Fibroblast of skin of back (primary cell): ENCODE measurements at regions not wholly inside any gene's neighbourhood (a gene's known extent, or its start where the extent isn't known, plus 50 kb on each side); places are given as distances from the start of the nearest gene placed in this dataset.

Source experiments
- DNase-seq: peaks from one replicate; pipeline ENCODE4 v3.0.0-alpha.2; 2013

GRCh38 chr13:31048521-31048920 lies 113.2 kb downstream of the HSPH1 start:
- DNase-seq: no peak

- no peak for DNase-seq
Observed at GRCh38 chr13:31046711-31047279, 114.3 kb downstream of the TEX26 start.

DNA sequence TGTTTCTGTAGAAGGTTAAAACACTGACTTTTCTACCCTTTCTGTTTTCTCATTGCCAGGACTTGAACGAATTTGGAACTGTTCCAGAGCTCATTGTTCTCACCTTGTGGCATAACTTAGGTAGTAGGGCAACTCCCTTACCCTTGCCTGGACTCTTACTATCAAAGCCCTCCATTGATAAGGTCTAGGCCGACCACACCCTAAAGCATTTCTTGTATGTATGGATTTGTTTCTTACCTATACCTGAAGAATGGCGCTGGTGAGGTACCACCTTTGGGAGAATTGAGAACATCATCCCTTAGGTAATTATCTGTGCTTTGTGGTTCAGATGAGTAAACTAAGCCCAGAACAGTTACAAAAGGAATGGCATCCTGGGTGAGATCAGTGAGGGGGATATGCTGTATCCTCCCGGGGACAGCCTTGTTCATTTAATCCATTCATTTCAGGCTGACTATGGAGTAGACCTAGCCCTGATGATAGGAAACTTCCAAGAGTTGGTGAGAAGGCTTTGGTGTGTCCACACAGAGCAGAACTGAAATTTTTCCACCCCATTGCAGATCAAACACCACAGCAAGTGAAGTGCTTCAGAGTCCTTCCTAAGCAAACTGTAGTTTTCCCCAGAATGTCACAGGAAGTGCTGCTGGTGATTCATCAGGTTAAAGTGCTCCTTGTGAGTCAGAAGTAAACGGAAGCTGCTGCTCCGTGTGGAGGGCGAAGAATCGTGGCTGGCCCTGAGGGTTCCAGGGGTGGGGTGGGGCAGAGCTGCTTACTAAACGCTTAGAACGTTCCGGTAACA lies 113.0 kb downstream of the TEX26 start:
- DNase-seq: peak; percentile 95

DNA sequence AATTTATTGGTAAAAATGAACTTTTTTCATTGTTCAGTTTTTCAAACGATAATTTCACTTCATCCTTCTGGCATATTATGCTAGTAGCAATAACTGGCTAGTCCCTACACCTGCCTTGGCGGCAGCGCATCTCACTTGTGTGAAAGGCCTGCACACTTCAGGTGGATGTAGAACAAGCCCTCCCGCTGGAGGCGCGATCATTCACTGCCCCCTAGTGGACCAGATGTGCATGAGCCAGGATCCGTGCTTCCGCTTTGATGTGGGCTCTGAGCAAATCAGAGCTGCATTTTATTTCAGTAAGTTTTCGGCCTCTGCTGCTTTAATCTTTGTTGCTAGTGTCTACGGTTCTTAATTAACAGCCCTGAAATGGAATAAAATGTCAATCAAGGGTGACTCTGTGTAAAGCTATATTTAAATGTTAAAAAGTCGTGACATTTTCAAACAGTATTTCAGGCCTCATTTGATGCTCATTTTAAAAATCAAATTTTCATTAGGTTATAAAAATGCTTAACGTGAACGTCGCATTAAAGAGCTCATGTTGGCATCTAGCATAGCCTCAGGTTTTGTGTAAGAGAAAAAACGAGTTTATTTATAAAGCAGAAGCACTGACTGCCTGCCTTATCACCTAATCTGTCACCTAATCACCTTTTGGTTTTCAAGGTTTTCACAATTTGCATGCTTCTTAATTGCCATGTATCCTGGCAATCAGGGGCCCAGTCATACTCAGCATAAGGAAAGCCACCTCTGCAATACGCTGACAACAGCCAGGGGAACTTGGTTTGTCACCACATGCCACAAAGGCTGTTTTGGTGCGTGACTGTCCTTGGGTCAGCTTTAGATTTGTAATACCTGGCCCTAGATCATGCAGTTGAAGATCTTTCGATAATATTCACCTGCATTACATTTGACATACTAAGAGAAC lies 112.2 kb downstream of the TEX26 start:
- DNase-seq: peak; percentile 77

DNA sequence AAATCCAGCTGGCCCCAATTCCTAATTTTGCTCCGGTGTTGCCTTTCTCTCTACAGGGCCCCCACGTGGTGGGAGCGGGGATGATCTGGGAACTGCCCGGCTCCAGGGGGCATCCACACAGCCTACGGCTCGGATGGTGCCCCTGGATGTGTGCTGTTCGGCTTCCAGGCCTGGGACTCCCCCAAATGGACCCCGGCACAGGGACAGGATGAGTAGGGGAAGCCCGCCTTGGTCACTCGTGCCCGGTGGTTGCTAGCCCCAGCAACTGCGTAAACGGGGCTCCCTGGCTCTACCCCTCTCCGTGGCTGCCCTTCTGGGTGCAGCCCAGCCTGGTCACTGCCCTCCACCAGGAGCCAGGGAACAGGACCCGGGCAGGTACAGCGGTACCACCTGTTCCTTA lies 111.5 kb downstream of the TEX26 start:
- no peak for DNase-seq

GRCh38 chr13:31042481-31043165 lies 110.2 kb downstream of the TEX26 start:
- no peak for DNase-seq

GRCh38 chr13:31042049-31042448 lies 109.6 kb downstream of the TEX26 start:
- DNase-seq: no peak

DNA sequence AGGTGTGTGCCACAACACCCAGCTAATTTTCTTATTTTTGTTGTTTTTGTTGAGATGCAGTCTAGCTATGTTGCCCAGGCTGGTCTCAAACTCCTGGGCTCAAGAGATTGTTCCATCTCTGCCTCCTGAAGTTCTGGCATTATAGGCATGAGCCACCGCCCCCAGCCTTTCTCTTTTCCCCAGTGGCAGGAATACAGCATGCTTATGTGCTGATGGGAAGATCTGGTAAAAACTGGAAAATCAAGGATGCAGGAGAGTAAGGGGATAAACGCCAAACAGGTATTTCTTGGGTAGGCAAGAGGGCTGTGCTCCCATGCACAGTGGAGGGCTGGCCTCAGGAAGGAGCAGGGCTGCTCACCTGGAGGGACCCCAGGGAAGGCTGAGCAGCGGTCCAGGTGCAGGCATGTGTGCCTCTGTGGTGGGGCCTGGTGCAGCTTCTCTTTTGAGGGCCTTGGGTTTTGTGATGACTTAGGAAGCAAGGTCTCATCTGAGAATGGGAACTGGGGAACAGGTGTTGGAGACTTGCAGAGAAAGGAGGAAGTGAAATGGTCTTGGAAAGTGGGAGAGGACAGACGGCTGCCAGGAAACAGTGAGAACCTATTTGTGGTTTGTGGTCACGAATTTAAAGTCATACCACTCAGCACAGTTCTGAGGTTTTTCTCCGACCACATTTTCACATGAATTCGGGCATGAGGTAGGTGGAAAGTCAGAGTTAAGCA lies 106.5 kb downstream of the TEX26 start:
- no peak for DNase-seq

DNA sequence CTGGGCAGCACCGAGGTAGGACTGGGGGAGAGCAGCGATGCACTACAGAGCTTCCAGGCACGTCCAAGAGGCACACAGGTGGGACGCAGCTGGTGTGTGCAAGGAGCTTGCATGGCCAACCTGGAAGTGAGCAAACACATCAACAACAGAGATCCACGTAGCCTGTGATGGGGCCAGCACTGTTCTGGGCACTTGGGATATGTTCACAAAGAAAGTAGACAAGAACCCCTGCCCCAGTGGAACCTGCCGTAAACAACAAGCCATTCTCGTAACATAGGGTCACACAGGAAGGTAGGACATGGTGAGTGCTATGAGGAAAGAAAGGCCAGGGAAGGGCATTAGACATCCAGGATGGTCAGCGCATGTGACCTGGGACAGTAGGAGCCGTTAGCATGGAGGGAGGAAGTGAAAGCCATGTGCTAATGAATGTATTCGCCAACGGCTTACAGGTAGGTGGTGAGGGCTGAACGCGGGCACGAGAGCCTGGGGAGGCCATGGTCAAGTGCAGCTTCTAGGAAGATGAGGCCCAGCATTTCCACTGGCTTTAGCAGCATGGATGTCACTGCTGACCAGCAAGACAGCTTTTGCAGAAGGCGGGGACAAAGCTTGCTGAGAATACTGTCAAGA lies 105.5 kb downstream of the TEX26 start:
- no peak for DNase-seq

DNA sequence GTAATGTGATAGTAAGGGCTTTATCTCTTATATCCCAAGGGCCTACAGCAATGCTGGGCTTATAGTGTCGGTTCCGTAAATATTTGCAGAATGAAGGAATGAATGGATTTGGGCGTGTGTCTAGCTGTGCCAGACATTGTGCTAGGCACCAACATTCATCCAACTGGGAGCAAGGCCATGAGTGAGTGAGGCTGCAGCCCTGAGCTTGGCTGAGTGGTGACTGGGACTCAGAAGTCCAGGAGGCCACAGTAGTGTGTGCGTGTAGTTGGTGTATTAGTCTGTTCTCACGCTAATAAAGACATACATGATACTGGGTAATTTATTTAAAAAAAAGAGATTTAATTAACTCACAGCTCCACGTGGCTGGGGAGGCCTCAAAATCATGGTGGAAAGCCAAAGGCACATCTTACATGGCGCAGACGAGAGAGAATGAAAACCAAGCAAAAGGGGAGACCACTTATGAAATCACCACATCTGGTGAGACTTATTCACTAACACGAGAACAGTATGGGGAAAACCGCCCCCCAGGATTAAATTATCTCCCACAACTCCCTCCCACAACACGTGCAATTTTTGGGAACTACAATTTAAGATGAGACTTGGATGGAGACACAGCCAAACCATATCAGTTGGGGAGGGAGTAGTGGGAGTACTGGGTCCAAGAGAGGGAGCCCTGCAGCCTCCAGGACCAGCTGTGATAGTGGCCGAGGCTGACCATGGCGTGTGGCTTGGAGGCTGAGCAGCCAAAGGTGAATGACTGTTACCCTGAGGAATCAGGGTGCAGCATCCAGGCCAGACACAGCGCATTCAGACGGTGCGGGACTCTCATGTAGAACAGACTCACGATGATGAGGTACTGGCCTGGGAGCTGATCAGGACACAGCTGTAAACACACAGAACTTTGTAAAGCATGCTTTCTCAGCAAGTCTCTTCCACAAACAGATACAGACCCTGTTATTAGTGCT lies 104.6 kb downstream of the TEX26 start:
- no peak for DNase-seq

DNA sequence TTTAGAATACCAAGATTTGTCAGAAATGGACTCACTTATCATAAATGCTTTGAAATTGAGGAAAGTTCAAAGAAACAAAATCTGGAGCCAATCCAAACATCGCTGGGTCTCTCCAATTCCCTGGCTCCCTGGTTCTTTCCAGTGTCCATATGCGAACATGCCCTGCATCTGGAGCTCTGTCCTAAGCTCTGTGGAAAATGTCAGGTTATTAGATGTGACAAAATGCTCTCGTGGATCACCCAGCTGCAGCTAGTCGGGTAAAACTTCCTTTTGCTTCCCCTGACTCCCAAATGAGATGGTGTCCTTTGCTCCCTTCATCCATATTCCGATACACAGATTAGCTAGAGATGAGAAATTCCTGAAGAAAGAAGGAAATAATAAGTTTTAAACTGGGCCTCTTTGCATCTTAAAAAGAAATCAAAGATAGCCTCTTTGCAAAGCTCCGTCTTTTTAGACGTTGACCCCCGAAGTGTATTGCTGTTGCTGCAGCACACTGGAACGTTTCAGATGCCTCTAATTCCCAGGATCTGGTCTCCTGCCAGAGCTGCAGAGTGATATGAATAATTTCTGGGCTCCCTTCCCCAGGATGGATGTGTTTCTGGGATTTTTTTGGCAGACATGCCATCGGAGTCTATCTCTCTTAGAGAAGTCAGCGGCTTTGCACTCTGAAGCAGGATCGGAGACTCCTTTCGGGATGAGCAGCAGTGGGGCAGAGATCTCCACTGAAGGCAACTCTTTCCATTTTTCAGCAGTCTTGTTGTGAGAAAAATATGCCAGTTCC lies 102.9 kb downstream of the TEX26 start:
- DNase-seq: peak; percentile 40

DNA sequence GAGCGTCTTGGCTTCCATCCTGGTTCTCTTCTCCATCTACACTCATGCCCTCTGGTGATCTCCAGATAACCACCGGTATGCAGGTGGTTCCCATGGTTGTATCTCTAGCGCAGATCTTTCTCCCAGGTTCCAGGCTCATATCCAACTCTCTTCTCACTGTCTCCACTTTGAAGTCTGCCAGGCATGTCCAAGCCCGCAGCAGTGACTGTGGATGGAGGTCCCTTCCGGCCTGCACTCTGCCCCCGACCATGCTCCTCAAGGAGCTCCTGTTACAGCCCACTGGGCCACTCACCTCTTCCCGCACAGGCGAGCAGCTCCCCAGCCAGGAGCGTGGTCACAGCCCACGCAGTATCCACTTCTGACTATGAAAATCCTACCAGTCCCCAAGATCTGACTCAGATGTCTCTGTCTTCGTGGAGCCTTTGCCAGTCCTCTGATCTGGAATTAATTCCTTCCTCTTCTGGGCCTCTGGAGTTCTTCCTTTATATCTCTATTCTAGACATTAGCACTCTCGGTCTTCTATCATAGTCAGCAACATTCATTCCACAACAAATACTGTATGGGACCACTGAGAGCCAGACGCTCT lies 100.2 kb downstream of the TEX26 start:
- DNase-seq: no peak

DNA sequence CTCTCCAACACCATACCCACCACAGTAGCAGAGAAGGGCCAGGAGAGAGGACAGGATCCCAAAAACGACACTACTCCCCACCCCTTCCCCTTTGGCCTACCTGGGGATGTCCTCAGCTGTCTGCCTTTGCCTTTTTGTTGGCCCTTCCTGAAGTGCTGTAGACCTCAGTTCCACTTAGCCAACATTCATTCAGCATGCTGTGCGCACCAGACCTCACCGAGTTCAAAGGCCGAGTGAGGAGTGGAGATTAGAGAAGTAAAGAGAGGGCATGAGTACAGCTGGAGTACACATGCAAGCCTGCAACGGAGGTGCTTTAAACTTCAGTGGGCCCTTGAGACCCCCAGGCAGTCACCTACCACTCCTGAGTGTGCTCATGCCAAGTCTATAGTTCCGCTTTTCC lies 99.0 kb downstream of the TEX26 start:
- DNase-seq: no peak

GRCh38 chr13:31029102-31029501 lies 96.6 kb downstream of the TEX26 start:
- DNase-seq: no peak

GRCh38 chr13:31027136-31027535 lies 94.7 kb downstream of the TEX26 start:
- no peak for DNase-seq
